ENCODE measurements at regions not wholly inside any gene's neighbourhood (a gene's known extent, or its start where the extent isn't known, plus 50 kb on each side); places are given as distances from the start of the nearest gene placed in this dataset.

DNA sequence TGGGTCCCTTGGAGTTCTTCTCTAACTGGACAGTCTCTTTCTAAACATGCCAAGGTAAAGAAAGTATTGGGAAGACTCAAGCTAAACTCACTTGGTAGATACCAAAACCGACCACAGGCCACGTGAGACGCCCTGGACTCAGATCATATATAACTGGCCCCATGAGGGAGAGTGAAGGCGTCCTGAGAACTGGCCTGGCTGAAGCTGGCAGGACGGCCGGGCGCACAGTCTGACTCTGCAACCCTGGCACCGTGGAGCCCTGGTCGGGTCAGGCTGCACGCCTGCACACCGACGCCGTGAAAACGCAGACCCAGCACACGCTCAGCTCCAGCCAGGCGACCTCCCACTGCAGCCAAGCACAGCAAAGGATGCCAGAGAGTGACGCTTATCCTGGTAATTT lies 122.5 kb upstream of the SPACA7 start:
- H3K56ac ChIP-seq (replicated peaks; ENCODE audit: insufficient read length, low read depth, low read length), result no peak overlapping the region
- H4K91ac ChIP-seq (replicated peaks; ENCODE audit: insufficient read length, low read length), result no peak overlapping the region
- H2BK12ac ChIP-seq (ENCODE audit: low read depth, low read length), result no peak overlapping the region
- no peaks in the 10 kb centered on the region for H3K27me3 ChIP-seq (replicated peaks in 1 of 4; ENCODE audit: control insufficient read depth in 3 of 4, extremely low read depth in 1 of 4, insufficient read depth in 3 of 4, low read length in 3 of 4)
- 96% methylated on average over 17 of the region's 17 CpGs; no CpG with 5 or more reads in 1 of the 2 experiments for WGBS, 2 experiments (ENCODE audit: extremely low coverage in 1 of 2, insufficient coverage in 1 of 2, insufficient read length in 1 of 2, insufficient replicate concordance in 2 of 2, low coverage in 1 of 2, low lambda C conversion rate in 2 of 2, missing lambda C conversion rate in 1 of 2)
- no peaks in the 10 kb centered on the region for H3K4me1 ChIP-seq (replicated peaks in 1 of 4; ENCODE audit: control insufficient read depth in 3 of 4, insufficient read depth in 4 of 4, low read length in 3 of 4)
- no peaks in the 10 kb centered on the region; the same call in 1 of the 2 replicates for H3K23me2 ChIP-seq (ENCODE audit: low read depth, low read length)
- no peaks in the 10 kb centered on the region for H3K9me3 ChIP-seq (ENCODE audit: insufficient read depth in 2 of 2, low read depth in 1 of 2, low read length in 1 of 2)
- no peaks in the 10 kb centered on the region for H4K20me1 ChIP-seq (replicated peaks in 1 of 2; ENCODE audit: control insufficient read depth in 1 of 2, insufficient read depth in 2 of 2, low read length in 2 of 2)
- ChIA-PET CTCF (ENCODE audit: partially characterized antibody) (interaction anchor here (1.1 to 1.6 kb wide), 3 partner anchors 74 to 426 kb away, joined by 3 to 5 read pairs (median 3); no protein-coding TSS in a partner anchor), POLR2A (ENCODE audit: partially characterized antibody) (no interaction called here)
- peak in 1 of 2 experiments; percentile 32 for DNase-seq (ENCODE audit: low read depth in 1 of 2, low spot score in 2 of 2)
- FAIRE-seq, result no peak
- H2BK20ac ChIP-seq (ENCODE audit: low read length), result no peak overlapping the region
- TF ChIP-seq, protein P1, sequence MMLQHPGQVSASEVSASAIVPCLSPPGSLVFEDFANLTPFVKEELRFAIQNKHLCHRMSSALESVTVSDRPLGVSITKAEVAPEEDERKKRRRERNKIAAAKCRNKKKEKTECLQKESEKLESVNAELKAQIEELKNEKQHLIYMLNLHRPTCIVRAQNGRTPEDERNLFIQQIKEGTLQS (IDR thresholded peaks at IDR 0.05; ENCODE audit: insufficient read depth, low read depth, low read length), result no peak
- TF ChIP-seq, protein P2, sequence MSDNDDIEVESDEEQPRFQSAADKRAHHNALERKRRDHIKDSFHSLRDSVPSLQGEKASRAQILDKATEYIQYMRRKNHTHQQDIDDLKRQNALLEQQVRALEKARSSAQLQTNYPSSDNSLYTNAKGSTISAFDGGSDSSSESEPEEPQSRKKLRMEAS (IDR thresholded peaks at IDR 0.05), result no peak
- TF ChIP-seq, protein P3, sequence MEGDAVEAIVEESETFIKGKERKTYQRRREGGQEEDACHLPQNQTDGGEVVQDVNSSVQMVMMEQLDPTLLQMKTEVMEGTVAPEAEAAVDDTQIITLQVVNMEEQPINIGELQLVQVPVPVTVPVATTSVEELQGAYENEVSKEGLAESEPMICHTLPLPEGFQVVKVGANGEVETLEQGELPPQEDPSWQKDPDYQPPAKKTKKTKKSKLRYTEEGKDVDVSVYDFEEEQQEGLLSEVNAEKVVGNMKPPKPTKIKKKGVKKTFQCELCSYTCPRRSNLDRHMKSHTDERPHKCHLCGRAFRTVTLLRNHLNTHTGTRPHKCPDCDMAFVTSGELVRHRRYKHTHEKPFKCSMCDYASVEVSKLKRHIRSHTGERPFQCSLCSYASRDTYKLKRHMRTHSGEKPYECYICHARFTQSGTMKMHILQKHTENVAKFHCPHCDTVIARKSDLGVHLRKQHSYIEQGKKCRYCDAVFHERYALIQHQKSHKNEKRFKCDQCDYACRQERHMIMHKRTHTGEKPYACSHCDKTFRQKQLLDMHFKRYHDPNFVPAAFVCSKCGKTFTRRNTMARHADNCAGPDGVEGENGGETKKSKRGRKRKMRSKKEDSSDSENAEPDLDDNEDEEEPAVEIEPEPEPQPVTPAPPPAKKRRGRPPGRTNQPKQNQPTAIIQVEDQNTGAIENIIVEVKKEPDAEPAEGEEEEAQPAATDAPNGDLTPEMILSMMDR (IDR thresholded peaks at IDR 0.05; ENCODE audit: control extremely low read depth in 1 of 3, insufficient read depth in 1 of 3, low read depth in 1 of 3, low read length in 3 of 3), result no peak
- TF ChIP-seq RFX5 (IDR thresholded peaks at IDR 0.05; ENCODE audit: borderline replicate concordance, low read depth, low read length), result no peak
- no peak for TF ChIP-seq KDM1A (IDR thresholded peaks at IDR 0.05; ENCODE audit: borderline replicate concordance, low read length)
- TF ChIP-seq HDAC2 (IDR thresholded peaks at IDR 0.05; ENCODE audit: borderline replicate concordance in 1 of 2, low read depth in 2 of 2, low read length in 2 of 2), result no peak
- no peak for TF ChIP-seq NRF1 (IDR thresholded peaks at IDR 0.05; ENCODE audit: low read depth, low read length)
- TF ChIP-seq CREB1 (IDR thresholded peaks at IDR 0.05), result no peak
- TF ChIP-seq, protein P4, sequence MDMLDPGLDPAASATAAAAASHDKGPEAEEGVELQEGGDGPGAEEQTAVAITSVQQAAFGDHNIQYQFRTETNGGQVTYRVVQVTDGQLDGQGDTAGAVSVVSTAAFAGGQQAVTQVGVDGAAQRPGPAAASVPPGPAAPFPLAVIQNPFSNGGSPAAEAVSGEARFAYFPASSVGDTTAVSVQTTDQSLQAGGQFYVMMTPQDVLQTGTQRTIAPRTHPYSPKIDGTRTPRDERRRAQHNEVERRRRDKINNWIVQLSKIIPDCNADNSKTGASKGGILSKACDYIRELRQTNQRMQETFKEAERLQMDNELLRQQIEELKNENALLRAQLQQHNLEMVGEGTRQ (IDR thresholded peaks at IDR 0.05; ENCODE audit: low read length), result no peak
- TF ChIP-seq CHD2 (IDR thresholded peaks at IDR 0.05; ENCODE audit: low read length), result no peak
- H3K18ac ChIP-seq (ENCODE audit: extremely low read depth, low read length), result no peak overlapping the region
- no peak overlapping the region for H4K5ac ChIP-seq (ENCODE audit: insufficient read length, low read depth, low read length)
- H2BK5ac ChIP-seq (ENCODE audit: low read depth, low read length), result no peak overlapping the region
- H3K4ac ChIP-seq (replicated peaks; ENCODE audit: insufficient read length, low read depth, low read length), result no peak overlapping the region
- H3K79me2 ChIP-seq (ENCODE audit: control insufficient read depth in 1 of 2, insufficient read depth in 2 of 2, low read length in 2 of 2), result no peaks in the 10 kb centered on the region
- no peak overlapping the region; the same call in 1 of the 2 replicates for H4K8ac ChIP-seq (ENCODE audit: extremely low read depth, insufficient read depth, low read length)
- no peak overlapping the region for H2BK15ac ChIP-seq (ENCODE audit: low read length)
- H3K36me3 ChIP-seq (ENCODE audit: control insufficient read depth in 2 of 4, insufficient read depth in 4 of 4, low read length in 3 of 4), result no peaks in the 10 kb centered on the region
- H3K4me2 ChIP-seq (ENCODE audit: insufficient read depth in 1 of 2, low read depth in 2 of 2, low read length in 2 of 2), result no peak overlapping the region
- no peak overlapping the region for H2AK5ac ChIP-seq (ENCODE audit: low read depth, low read length)
- H2AFZ ChIP-seq (ENCODE audit: low read length), result no peak overlapping the region
- H3K14ac ChIP-seq (ENCODE audit: insufficient read length), result no peak overlapping the region
- H2BK120ac ChIP-seq (replicated peaks; ENCODE audit: low read depth, low read length), result no peak overlapping the region
- no peak overlapping the region for H3K9ac ChIP-seq (replicated peaks in 1 of 4; ENCODE audit: extremely low read depth in 1 of 4, low read depth in 3 of 4, low read length in 3 of 4)
- H3K4me3 ChIP-seq (ENCODE audit: extremely low read depth in 1 of 4, insufficient read depth in 2 of 4, low read depth in 3 of 4, low read length in 4 of 4), result no peak overlapping the region
- H3K79me1 ChIP-seq (ENCODE audit: low read depth, low read length), result no peaks in the 10 kb centered on the region
- H3K23ac ChIP-seq (ENCODE audit: insufficient read length), result no peak overlapping the region
- no peak overlapping the region for H3K27ac ChIP-seq (ENCODE audit: low read depth, low read length)
